ENCODE measurements at regions not wholly inside any gene's neighbourhood (a gene's known extent, or its start where the extent isn't known, plus 50 kb on each side); places are given as distances from the start of the nearest gene placed in this dataset.

- no peak for FAIRE-seq
- no peak for DNase-seq (ENCODE audit: low spot score)
Observed at GRCh38 chr3:56985878-56986277, 74.6 kb upstream of the SPATA12 start.

GRCh38 chr3:56985460-56985859, 75.0 kb upstream of the SPATA12 start:
- FAIRE-seq (no peak), DNase-seq (ENCODE audit: low spot score) (no peak)

- FAIRE-seq = no peak
- DNase-seq (ENCODE audit: low spot score) = no peak
Observed at GRCh38 chr3:56983427-56983826, 77.0 kb upstream of the SPATA12 start.

GRCh38 chr3:56981445-56982230, 78.8 kb upstream of the SPATA12 start:
- no peak for FAIRE-seq
- no peak for DNase-seq (ENCODE audit: low spot score)

GRCh38 chr3:56980798-56981390, 79.6 kb upstream of the SPATA12 start:
- DNase-seq (ENCODE audit: low spot score) = peak; percentile 81
- peak; percentile 9 for FAIRE-seq

- DNase-seq (ENCODE audit: low spot score) (no peak), FAIRE-seq (no peak)
Observed at GRCh38 chr3:56980243-56980642, 80.2 kb upstream of the SPATA12 start.

- FAIRE-seq (no peak), DNase-seq (ENCODE audit: low spot score) (no peak)
Observed at GRCh38 chr3:56979791-56980190, 80.7 kb upstream of the SPATA12 start.

- DNase-seq (ENCODE audit: low spot score) = no peak
- no peak for FAIRE-seq
Observed at GRCh38 chr3:56977561-56977889, 82.9 kb upstream of the SPATA12 start.

GRCh38 chr3:56976651-56977560, 83.6 kb upstream of the SPATA12 start:
- no peak for DNase-seq (ENCODE audit: low spot score)

GRCh38 chr3:56975567-56975966, 84.9 kb upstream of the SPATA12 start:
- FAIRE-seq (no peak), DNase-seq (ENCODE audit: low spot score) (no peak)

More at GRCh38 chr3:56976651-56977560, 83.6 kb upstream of the SPATA12 start:
- no peak for FAIRE-seq

GRCh38 chr3:56974247-56974930, 86.1 kb upstream of the SPATA12 start:
- DNase-seq (ENCODE audit: low spot score) (no peak), FAIRE-seq (no peak)

- no peak for DNase-seq (ENCODE audit: low spot score)
- FAIRE-seq = no peak
Observed at GRCh38 chr3:56971816-56972215, 88.6 kb upstream of the SPATA12 start.

GRCh38 chr3:56971261-56971660, 89.2 kb upstream of the SPATA12 start:
- FAIRE-seq (no peak), DNase-seq (ENCODE audit: low spot score) (no peak)

GRCh38 chr3:56970461-56970879, 90.0 kb upstream of the SPATA12 start:
- DNase-seq (ENCODE audit: low spot score) (no peak), FAIRE-seq (no peak)

- DNase-seq (ENCODE audit: low spot score) (no peak), FAIRE-seq (no peak)
Observed at GRCh38 chr3:56969851-56970250, 90.6 kb upstream of the SPATA12 start.

GRCh38 chr3:56966509-56966908, 94.0 kb upstream of the SPATA12 start:
- FAIRE-seq (no peak), DNase-seq (ENCODE audit: low spot score) (no peak)

GRCh38 chr3:56966104-56966503, 94.4 kb upstream of the SPATA12 start:
- FAIRE-seq = no peak
- DNase-seq (ENCODE audit: low spot score) = no peak

- DNase-seq (ENCODE audit: low spot score) (no peak), FAIRE-seq (no peak)
Observed at GRCh38 chr3:56962922-56963321, 97.5 kb upstream of the SPATA12 start.

- FAIRE-seq (no peak), DNase-seq (ENCODE audit: low spot score) (no peak)
Observed at GRCh38 chr3:56962206-56962605, 98.3 kb upstream of the SPATA12 start.

GRCh38 chr3:56960234-56960917, 100.1 kb upstream of the SPATA12 start:
- FAIRE-seq = no peak
- DNase-seq (ENCODE audit: low spot score) = no peak

GRCh38 chr3:56958879-56959278, 101.6 kb upstream of the SPATA12 start:
- DNase-seq (ENCODE audit: low spot score) (no peak), FAIRE-seq (no peak)
